ENCODE measurements at regions not wholly inside any gene's neighbourhood (a gene's known extent, or its start where the extent isn't known, plus 50 kb on each side); places are given as distances from the start of the nearest gene placed in this dataset.

DNA sequence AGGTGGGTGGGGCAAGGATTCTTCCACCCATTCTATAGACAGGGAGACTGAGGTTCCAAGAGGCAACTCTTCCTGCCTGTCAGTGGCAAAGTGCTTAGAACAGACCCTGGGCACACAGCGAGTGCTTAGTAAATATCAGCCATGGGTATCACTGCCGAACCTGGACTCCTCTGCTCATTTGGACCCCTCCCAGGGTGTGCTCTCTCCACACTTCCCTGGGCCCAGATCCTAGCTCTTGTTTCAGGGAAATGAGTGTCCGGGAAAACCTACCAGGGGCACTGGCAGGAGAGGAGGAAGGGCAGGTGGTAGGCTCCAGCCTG is 136.3 kb downstream of the CYP26B1 start:
- TF ChIP-seq MYC (IDR thresholded peaks at IDR 0.05; ENCODE audit: low read depth, low read length) (no peak), MYC (CRISPR knock-in tag; IDR thresholded peaks at IDR 0.05; ENCODE audit: borderline replicate concordance, low read depth) (no peak), ZNF830 (CRISPR knock-in tag; IDR thresholded peaks at IDR 0.05) (no peak), EZH2 (IDR thresholded peaks at IDR 0.05; ENCODE audit: borderline replicate concordance, low read depth, low read length) (no peak), NRF1 (conservative IDR thresholded peaks at IDR 0.05 in 1 of 2, IDR thresholded peaks at IDR 0.05 in 1 of 2) (no peak), ZBTB49 (CRISPR knock-in tag; IDR thresholded peaks at IDR 0.05; ENCODE audit: borderline replicate concordance) (no peak), ESRRA (IDR thresholded peaks at IDR 0.05; ENCODE audit: borderline replicate concordance, low read depth) (no peak)
- TF ChIP-seq, protein P1, sequence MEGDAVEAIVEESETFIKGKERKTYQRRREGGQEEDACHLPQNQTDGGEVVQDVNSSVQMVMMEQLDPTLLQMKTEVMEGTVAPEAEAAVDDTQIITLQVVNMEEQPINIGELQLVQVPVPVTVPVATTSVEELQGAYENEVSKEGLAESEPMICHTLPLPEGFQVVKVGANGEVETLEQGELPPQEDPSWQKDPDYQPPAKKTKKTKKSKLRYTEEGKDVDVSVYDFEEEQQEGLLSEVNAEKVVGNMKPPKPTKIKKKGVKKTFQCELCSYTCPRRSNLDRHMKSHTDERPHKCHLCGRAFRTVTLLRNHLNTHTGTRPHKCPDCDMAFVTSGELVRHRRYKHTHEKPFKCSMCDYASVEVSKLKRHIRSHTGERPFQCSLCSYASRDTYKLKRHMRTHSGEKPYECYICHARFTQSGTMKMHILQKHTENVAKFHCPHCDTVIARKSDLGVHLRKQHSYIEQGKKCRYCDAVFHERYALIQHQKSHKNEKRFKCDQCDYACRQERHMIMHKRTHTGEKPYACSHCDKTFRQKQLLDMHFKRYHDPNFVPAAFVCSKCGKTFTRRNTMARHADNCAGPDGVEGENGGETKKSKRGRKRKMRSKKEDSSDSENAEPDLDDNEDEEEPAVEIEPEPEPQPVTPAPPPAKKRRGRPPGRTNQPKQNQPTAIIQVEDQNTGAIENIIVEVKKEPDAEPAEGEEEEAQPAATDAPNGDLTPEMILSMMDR (IDR thresholded peaks at IDR 0.05 in 2 of 3, conservative IDR thresholded peaks at IDR 0.05 in 1 of 3; ENCODE audit: insufficient read depth in 2 of 3, low read depth in 1 of 3, low read length in 3 of 3): no peak

Measured in K562 (cell line).